HG02885 (cell line): ENCODE measurements at regions not wholly inside any gene's neighbourhood (a gene's known extent, or its start where the extent isn't known, plus 50 kb on each side); places are given as distances from the start of the nearest gene placed in this dataset.
"Not testable (repeated sequence)": the region's sequence is repeated elsewhere in the genome, so short reads cannot be mapped to it uniquely, and the experiment has no call there.

ENCODE experiments used
- ATAC-seq: cut with Tn5 transposase; IDR thresholded peaks from one replicate; pipeline ENCODE4 v1.9.1; 2021; ENCODE audit warnings: mild to moderate bottlenecking; ENCODE audit not compliant: unreplicated experiment, poor library complexity

DNA sequence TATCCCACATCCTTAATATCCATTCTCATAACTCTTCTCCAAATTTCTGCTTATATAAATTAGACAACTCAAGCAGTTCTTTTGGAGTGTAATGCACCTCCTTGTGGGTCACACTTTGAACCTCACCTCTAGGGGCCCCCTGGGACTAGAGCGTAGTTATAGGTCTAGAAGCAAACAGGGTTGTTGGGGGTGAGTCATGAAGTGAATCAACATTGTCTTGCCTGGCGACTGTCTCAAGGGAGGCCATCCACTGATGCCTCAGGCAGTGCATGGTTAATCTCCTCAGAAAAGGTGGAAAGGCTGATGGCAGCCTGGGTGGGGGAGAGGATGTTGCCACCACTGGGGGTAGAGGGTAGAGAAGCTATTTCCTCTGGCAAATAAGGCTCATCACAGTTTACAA lies 129.1 kb downstream of the TNFRSF21 start:
- no peak for ATAC-seq

- ATAC-seq, result no peak
These were observed 130.4 kb downstream of the TNFRSF21 start for GRCh38 chr6:47179286-47179685.

DNA sequence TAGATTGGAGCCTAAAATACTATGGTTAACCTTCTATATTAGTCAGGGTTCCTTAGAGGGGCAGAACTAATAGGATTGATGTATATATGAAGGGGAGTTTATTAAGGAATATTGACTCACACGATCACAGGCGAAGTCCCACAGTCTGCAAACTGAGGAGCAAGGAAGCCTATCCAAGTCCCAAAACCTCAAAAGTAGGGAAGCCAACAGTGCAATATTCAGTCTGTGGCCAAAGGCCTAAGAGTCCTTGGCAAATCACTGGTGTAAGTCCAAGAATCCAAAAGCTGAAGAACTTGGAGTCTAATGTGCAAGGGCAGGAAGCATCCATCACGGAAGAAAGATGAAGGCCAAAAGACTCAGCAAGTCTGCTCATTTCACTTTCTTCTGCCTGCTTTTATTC lies 133.5 kb upstream of the ADGRF1 start:
- ATAC-seq, result no peak

DNA sequence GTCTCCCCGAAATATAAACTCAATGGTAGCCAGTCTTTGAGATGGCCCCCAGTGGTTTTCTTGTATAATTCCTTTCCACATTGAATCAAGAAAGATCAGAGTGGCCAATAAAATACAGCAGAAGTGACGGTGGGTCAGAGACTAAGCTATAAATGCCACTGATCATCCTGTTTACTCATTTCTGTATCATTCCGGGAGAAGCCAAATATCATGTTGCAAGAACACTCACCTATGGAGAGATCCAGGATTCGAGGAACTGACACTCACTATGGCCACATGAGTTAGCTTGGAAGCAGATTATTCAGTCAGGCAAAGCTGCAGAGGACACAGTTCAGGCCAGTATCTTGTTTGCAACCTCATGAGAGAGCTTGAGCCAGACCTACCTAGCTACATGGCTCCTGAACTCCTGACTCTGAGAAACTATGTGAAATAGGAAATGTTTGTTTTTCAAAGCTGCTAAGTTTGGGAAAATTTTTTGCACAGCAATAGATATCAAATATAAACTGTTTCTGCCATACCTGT lies 132.4 kb upstream of the ADGRF1 start:
- no peak for ATAC-seq

GRCh38 chr6:47174063-47174462 lies 131.9 kb upstream of the ADGRF1 start:
- not testable (repeated sequence) for ATAC-seq

GRCh38 chr6:47173145-47173544 lies 131.0 kb upstream of the ADGRF1 start:
- ATAC-seq, result not testable (repeated sequence)

- ATAC-seq, result no peak
These were observed 128.4 kb upstream of the ADGRF1 start for GRCh38 chr6:47170617-47170947.

- ATAC-seq, result no peak
These were observed 127.9 kb upstream of the ADGRF1 start for GRCh38 chr6:47169785-47170616.

DNA sequence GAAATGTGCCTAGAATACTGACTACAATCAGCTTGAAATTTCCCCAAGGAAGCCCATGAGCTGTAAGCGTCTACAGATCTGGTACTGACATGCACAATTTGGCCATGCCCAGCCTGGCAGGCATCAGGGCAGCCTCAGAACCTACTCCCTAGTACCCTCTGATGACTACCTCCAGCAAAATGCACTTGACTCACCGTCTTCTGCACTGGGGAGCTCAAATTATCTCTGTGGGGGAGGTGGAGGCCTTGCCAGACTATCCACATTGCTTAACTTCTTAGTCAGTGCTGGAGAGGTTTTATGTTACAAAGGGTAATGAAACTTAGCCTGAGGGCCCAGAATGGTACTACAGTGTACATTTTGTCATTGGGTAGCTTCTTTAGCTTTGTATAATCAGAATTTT lies 126.0 kb upstream of the ADGRF1 start:
- no peak for ATAC-seq

- peak; percentile 83 for ATAC-seq
These were observed 123.8 kb upstream of the ADGRF1 start for GRCh38 chr6:47165918-47166317.

DNA sequence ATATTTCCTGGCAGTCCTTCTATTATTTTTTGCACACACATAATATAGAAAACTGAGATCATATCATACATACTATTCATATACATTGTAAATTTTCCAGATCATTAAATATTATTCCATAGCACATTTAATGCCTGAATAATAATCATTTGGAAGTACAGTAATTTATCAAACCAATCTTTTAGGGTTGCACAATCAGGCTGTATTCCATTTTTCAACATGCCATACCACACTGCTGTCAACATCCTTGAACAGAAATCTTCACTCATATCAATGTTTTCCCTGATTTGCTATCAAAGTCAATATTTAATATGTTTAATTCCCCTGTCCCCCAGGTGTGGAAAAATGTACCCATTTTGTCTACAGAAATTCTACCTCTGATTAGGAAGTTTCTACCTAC lies 122.7 kb upstream of the ADGRF1 start:
- no peak for ATAC-seq

- no peak for ATAC-seq
These were observed 121.4 kb upstream of the ADGRF1 start for GRCh38 chr6:47163536-47163935.

- ATAC-seq, result peak; percentile 47
These were observed 120.7 kb upstream of the ADGRF1 start for GRCh38 chr6:47162793-47163192.

- ATAC-seq, result no peak
These were observed 120.1 kb upstream of the ADGRF1 start for GRCh38 chr6:47162231-47162630.

DNA sequence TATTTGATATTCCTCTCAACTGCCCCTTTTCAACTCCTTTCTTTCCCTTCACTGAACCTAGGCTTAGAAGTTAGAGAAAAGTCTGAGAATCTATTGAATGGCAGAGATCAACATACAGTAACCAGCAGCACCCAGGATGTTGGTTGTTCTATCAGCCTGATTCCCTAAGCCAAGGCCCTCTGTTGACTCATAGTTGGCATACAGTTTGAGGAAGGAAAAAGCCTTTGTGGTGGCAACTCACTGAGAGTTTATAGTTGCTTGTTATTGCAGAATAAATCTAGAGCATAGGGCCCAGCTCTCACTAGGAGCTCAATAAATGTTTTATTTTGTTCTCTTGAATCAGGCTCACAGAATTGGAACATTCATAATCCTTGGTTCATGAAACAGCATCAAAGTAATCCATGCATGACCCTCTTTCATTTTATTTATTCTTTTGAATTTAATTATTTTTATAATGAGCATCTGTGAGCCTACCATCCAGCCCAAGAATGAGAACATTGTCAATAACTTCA lies 119.1 kb upstream of the ADGRF1 start:
- no peak for ATAC-seq

GRCh38 chr6:47160702-47161101 lies 118.6 kb upstream of the ADGRF1 start:
- ATAC-seq, result no peak

DNA sequence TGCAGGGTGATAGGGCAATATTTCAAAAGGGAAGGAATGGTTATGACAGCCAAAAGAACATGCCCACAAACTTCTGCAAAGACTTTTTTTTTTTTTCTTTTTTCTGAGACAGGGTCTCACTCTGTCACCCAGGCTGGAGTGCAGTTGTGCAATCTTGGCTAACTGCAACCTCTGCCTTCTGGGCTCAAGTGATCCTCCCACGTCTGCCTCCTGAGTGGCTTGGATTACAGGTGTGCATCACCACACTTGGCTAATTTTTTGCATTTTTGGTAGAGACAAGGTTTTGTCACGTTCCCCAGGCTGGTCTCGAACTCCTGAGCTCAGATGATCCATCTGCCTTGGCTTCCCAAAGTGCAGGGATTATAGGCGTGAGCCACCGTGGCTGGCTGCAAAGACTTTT lies 117.6 kb upstream of the ADGRF1 start:
- no peak for ATAC-seq

- no peak for ATAC-seq
These were observed 115.6 kb upstream of the ADGRF1 start for GRCh38 chr6:47157653-47158219.

- ATAC-seq, result no peak
These were observed 114.9 kb upstream of the ADGRF1 start for GRCh38 chr6:47157063-47157462.

DNA sequence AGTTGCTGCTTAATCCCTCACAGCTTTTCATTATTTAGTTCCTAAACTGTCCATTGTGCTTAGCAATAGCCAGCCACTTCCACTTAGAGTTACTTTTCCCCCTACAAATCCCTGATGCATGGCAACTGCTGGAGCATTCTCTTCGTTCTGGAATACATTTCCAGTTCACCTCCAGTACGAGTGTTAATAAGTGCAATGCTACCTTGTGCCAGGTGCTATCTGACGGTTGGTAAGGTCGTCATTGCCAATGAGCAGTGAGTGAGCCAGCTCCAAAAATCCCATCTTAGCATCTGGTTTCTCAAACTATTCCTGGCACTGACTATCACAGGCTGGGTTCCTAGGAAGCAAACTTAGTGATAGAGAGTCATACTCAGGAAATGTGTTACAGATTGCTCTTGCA lies 114.1 kb upstream of the ADGRF1 start:
- no peak for ATAC-seq

GRCh38 chr6:47153404-47153755 lies 111.2 kb upstream of the ADGRF1 start:
- ATAC-seq, result no peak
